Activated CD4-positive, alpha-beta T cell treated with anti-CD3 and anti-CD28 coated beads, Interleukin-2, amount 10 ng/mL, durations not matched to agents 7 days and 5 days (primary cell): ENCODE measurements at regions not wholly inside any gene's neighbourhood (a gene's known extent, or its start where the extent isn't known, plus 50 kb on each side); places are given as distances from the start of the nearest gene placed in this dataset.

Experiments used
- CTCF ChIA-PET: fragments of 350-600 bp; sonication (Branson Sonifier 250); formaldehyde crosslinking; loops from one replicate; lab custom pipeline; 2021; ENCODE audit warnings: antibody characterized with exemption; lab: Charles Lee
- POLR2A ChIA-PET: fragments of 350-600 bp; sonication (Branson Sonifier 250); formaldehyde crosslinking; loops from one replicate; lab custom pipeline; 2021; ENCODE audit warnings: antibody characterized with exemption; lab: Charles Lee
- DNase-seq: peaks from one replicate; pipeline ENCODE4 v3.0.0-alpha.2; 2020
- H3K27ac Mint-ChIP-seq: one replicate; pipeline ENCODE4 v1.8.0; 2021; ENCODE audit warnings: mild to moderate bottlenecking, moderate library complexity, mixed read lengths
- H3K27me3 Mint-ChIP-seq: one replicate; pipeline ENCODE4 v1.8.0; 2021; ENCODE audit warnings: mixed read lengths
- H3K36me3 Mint-ChIP-seq: one replicate; pipeline ENCODE4 v1.8.0; 2021; ENCODE audit warnings: low read depth, mixed read lengths
- H3K4me1 Mint-ChIP-seq: one replicate; pipeline ENCODE4 v1.8.0; 2021; ENCODE audit warnings: mixed read lengths
- H3K4me3 Mint-ChIP-seq: one replicate; pipeline ENCODE4 v1.8.0; 2021; ENCODE audit warnings: mild to moderate bottlenecking, moderate library complexity, mixed read lengths
- H3K9me3 Mint-ChIP-seq: one replicate; pipeline ENCODE4 v1.8.0; 2021; ENCODE audit warnings: mixed read lengths

DNA sequence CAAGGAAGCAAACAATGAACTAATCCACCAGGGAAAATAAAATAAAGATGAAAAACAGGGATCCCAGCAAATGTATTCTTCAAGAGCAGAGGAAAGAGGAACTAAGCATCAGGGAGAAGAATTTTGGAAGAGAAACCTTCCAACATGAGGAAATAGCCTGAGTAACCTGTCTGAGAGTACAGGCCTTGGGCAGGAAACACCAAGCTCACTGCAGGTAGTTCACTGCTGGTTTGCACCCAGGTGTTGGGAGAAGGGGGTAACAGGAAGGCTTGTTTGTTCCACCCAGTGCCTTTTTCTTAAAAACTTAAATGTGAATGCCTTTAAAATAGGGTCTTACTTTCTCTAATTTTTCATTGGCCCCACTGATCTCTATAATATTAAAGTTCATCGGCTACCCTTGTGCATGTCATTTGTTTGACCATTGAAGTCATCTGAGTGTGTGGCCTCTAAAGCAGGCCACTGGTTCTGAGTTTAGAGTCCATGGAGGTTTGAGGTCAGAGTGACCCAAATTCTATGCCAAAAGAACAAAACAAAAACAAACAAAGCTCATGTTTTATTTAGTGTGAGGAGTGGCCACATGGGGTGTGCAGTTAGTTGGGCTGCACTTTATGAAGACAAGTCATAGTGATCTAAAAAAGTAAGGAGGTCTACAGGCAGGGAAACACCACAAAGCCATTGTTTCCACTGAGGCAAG is 62.9 kb upstream of the COX10 start:
- peaks cover 5% of the 10 kb centered on the region for H3K36me3 Mint-ChIP-seq
- no peak overlapping the region for H3K4me3 Mint-ChIP-seq
- ChIA-PET CTCF (interaction anchor here (0.9 kb wide), 1 partner anchor 30 kb away, joined by 3 read pairs; no protein-coding TSS in a partner anchor), POLR2A (no interaction called here)
- DNase-seq = no peak
- no peaks in the 10 kb centered on the region for H3K4me1 Mint-ChIP-seq
- H3K9me3 Mint-ChIP-seq = peaks cover 2% of the 10 kb centered on the region
- no peak overlapping the region for H3K27ac Mint-ChIP-seq
- no peaks in the 10 kb centered on the region for H3K27me3 Mint-ChIP-seq

DNA sequence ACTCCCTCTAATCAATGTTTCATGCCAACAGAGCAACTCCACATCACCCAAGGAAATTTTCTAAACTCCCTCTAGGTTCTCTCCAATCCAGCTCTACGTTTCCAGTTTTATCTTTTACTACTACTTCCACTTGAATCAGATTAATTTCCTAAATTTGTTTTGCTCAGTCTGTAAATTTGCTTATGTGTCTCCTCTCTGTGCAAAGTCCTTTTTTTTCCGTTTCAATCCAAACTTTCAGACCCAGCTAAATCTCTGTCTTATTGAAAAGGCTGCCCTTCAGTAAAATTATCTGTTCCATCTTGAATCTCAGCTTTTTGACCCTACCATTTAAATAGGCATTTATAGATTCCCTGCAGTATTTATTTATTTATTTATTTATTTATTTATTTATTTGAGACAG is 61.4 kb upstream of the COX10 start:
- Mint-ChIP-seq H3K4me3 (no peak overlapping the region), H3K9me3 (peaks cover 2% of the 10 kb centered on the region), H3K36me3 (peaks cover 5% of the 10 kb centered on the region), H3K27me3 (no peaks in the 10 kb centered on the region), H3K27ac (no peak overlapping the region), H3K4me1 (no peaks in the 10 kb centered on the region)
- no peak for DNase-seq
- POLR2A ChIA-PET = no interaction called here
- CTCF ChIA-PET = no interaction called here

DNA sequence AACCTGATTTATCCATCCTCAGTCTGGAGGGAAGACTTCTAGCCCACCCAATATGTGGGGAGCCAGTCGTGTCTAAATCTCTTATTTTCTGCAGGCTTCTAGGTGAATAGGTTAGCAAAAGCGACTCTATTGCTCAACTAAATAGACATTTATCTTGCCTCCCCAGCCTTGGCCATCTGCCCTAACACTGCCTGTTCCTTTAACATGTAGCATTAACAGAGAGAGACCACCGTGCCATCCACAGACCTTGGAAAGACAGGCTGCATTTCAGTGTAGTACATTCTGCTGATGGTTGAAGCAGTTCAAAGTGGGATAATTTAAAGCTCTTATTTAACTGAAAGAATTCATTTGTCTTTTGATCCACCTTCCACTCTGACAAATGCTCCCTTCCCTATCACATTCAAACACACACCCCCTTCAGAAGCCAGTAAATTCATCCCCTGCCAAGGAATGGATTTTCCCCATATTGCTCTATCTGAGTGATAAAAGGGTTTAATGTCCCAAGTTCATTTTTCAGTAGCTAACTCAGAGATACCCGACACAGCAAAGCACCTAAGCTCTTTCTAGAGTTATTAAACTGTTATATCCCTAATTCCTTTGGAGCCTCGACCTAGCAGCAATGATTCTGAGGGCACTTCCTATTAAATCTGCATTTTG is 58.1 kb upstream of the COX10 start:
- CTCF ChIA-PET = no interaction called here
- Mint-ChIP-seq H3K9me3 (no peaks in the 10 kb centered on the region), H3K27ac (no peak overlapping the region), H3K27me3 (no peaks in the 10 kb centered on the region), H3K36me3 (peaks cover 3% of the 10 kb centered on the region), H3K4me3 (no peak overlapping the region), H3K4me1 (no peaks in the 10 kb centered on the region)
- DNase-seq = no peak
- POLR2A ChIA-PET = no interaction called here

DNA sequence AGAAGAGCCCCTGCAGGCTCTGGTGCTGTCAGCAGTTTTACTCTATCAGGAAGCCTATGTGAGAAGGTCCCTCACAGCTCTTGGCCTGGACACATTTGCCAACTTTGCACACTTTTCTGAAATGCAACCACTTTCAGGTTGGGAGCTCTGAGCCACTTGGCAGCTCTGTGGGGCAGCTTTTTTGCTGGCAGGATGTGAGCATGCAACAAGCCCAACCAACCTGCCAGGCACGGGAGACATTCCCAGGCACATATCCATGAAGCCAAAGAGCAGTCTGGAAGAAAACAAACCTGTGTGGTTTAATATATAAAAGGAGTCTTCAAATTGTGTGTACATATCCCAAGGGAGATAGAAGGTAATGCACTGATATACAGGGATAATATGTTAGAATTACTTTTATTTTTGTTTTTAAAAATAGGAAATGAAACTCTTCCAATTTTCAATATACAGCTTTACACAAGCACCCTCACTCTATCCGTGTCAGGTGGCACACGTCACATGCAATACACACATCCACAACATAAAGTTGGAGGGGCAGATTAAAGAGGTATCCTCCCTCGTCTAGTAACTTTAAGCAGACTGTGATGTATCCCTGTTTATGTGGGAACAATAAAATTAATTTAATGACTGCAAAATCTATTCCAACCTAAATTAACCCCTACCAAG is 57.4 kb upstream of the COX10 start:
- Mint-ChIP-seq H3K4me3 (no peak overlapping the region), H3K9me3 (no peaks in the 10 kb centered on the region), H3K4me1 (no peaks in the 10 kb centered on the region), H3K36me3 (peaks cover 3% of the 10 kb centered on the region), H3K27ac (no peak overlapping the region), H3K27me3 (no peaks in the 10 kb centered on the region)
- no peak for DNase-seq
- ChIA-PET POLR2A (interaction anchor here (0.6 kb wide), 1 partner anchor 38 kb away, joined by 4 read pairs; no protein-coding TSS in a partner anchor), CTCF (no interaction called here)

DNA sequence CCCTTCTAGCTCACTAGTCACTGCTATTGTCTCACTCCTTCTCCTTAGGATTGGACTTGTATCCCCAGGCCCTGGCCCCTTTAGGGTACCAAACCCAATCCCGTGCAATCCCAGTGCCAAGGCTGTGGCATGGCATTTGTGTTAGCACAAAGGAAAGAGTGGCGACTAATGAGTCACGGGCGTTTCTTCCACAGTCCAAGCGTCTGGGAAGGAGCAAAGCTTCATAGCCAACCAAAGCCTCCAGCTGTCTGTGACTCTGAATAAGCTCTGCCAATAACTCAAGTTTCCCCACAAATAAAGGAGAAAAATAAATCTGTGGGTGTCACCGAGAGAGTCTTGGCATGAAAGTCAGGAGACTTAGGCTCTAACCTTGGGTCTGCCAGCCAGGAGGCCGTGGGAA is 54.6 kb upstream of the COX10 start:
- Mint-ChIP-seq H3K4me3 (no peak overlapping the region), H3K4me1 (peaks cover 6% of the 10 kb centered on the region), H3K27me3 (no peaks in the 10 kb centered on the region), H3K9me3 (no peaks in the 10 kb centered on the region), H3K27ac (no peak overlapping the region), H3K36me3 (peaks cover 4% of the 10 kb centered on the region)
- ChIA-PET POLR2A (no interaction called here), CTCF (interaction anchor here (0.5 to 0.6 kb wide), 3 partner anchors 82 to 1999 kb away, joined by 3 to 4 read pairs (median 3); no protein-coding TSS in a partner anchor)
- DNase-seq = no peak

DNA sequence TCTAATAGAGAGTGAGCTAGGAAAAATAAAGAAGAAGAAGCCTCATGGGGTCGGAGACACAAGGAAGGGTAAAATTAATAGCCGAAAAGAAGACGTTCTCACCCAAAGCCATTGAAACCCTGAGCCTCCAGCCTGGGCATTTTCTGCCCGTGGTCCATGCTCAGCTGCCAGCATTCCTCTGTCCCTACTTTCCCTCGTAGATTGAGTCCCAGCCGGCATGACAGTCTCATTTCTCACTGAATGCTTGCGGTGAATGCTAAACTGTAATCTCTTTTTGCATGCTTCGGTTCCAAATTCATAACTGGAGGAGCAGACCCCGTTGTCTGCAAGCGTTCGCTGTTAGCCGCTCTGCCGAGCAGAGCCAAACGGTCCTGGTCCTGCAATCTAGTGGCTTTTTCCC is 54.0 kb upstream of the COX10 start:
- H3K4me3 Mint-ChIP-seq = no peak overlapping the region
- no peaks in the 10 kb centered on the region for H3K27me3 Mint-ChIP-seq
- no peaks in the 10 kb centered on the region for H3K9me3 Mint-ChIP-seq
- POLR2A ChIA-PET = no interaction called here
- CTCF ChIA-PET = no interaction called here
- peaks cover 4% of the 10 kb centered on the region for H3K36me3 Mint-ChIP-seq
- no peak for DNase-seq
- no peak overlapping the region for H3K27ac Mint-ChIP-seq
- H3K4me1 Mint-ChIP-seq = peaks cover 8% of the 10 kb centered on the region

DNA sequence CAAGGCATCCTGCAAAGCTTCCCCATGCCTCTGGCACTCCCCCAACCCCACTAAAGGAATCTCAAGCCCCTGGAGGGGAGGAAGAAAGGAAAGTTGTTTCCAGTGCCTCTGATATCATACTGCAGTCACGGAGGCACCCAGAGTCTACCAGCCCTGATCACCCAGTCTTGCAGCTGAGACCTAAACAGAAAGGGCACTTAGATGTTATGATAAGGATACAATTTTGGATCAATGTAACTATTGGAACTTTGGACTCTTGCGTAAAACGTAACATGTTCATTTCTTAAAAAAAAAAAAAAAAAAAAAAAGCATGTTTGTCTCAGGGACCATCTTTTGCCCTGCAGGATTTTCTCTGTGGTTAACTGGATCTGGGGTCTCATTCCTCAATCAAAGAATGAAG is 52.4 kb upstream of the COX10 start:
- no peak for DNase-seq
- no peaks in the 10 kb centered on the region for H3K27me3 Mint-ChIP-seq

DNA sequence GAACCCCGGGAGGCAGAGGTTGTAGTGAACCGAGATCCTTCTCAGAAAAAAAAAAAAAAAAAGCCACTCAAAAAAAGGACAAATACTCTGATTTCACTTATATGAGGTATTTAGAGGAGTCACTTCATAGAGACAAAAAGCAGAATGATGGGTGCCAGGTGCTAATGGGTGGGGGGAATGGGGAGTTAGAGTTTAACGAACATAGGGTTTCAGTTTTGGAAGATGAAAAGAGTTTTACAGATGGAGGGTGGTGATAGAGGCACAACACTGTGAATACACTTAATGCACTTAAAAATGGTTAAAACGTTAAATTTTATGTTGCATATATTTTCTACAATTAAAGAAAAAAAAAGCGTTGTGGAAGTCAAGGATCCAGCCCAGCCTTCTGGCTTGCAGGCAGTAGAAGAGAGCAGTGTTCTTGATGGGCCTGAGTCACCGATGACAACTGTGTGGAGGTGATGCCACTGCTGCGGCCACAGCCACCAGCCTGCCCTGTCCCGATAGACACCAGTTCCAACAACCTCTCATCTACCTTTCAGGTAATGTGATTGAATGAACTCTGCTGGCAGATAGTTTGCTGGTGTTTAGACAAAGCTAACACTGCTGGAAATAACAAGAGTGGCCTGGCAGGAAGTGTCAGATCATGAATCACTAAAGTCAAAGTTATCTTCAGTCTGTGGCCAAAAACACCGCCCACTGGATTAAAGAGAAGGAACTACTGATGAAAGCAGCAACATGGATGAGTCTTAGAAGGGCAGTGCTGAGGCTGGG is 49.9 kb upstream of the COX10 start:
- H3K4me1 Mint-ChIP-seq = peaks cover 8% of the 10 kb centered on the region
- ChIA-PET POLR2A (no interaction called here), CTCF (no interaction called here)
- no peak for DNase-seq
- no peaks in the 10 kb centered on the region for H3K27me3 Mint-ChIP-seq
- no peak overlapping the region for H3K4me3 Mint-ChIP-seq
- no peak overlapping the region for H3K27ac Mint-ChIP-seq
- peaks cover 4% of the 10 kb centered on the region for H3K36me3 Mint-ChIP-seq
- H3K9me3 Mint-ChIP-seq = no peaks in the 10 kb centered on the region

More for the DNA sequence above, 52.4 kb upstream of the COX10 start:
- ChIA-PET POLR2A (no interaction called here), CTCF (no interaction called here)
- Mint-ChIP-seq H3K4me3 (no peak overlapping the region), H3K4me1 (peaks cover 8% of the 10 kb centered on the region), H3K27ac (no peak overlapping the region), H3K36me3 (peaks cover 4% of the 10 kb centered on the region), H3K9me3 (no peaks in the 10 kb centered on the region)
